HepG2 (cell line): ENCODE measurements at regions not wholly inside any gene's neighbourhood (a gene's known extent, or its start where the extent isn't known, plus 50 kb on each side); places are given as distances from the start of the nearest gene placed in this dataset.

ENCODE experiments used
- BRCA1 ChIP-seq: sonication (generic); formaldehyde crosslinking; IDR thresholded peaks from 2 replicates; pipeline ENCODE4 v1.4.0; 2020; ENCODE audit warnings: missing genetic modification reagents
- MIER2 ChIP-seq: IDR thresholded peaks from 2 replicates; pipeline ENCODE4 v1.6.1; 2016; ENCODE audit warnings: missing biosample characterization, missing genetic modification reagents
- POLR2A ChIP-seq, 2 experiments: IDR thresholded peaks; 2 replicates each; pipeline ENCODE4 v1.6.1; 2011; ENCODE audit warnings: low read depth in 2 of 2, low read length in 2 of 2, mild to moderate bottlenecking in 1 of 2, moderate library complexity in 1 of 2; ENCODE audit not compliant: insufficient read depth in 1 of 2
- POLR2AphosphoS2 ChIP-seq: IDR thresholded peaks from 2 replicates; pipeline ENCODE4 v1.6.1; 2011; ENCODE audit warnings: low read depth, low read length, improper control_type of control experiment
- POLR2AphosphoS5 ChIP-seq: IDR thresholded peaks from 2 replicates; pipeline ENCODE4 v1.6.1; 2012; ENCODE audit warnings: low read depth, low read length
- U2AF2 ChIP-seq: fragments of 200-400 bp; formaldehyde crosslinking; IDR thresholded peaks from 2 replicates; pipeline ENCODE4 v1.6.1; 2017; ENCODE audit warnings: low read depth, mild to moderate bottlenecking, low read length
- ZFP41 ChIP-seq: sonication (generic); formaldehyde crosslinking; IDR thresholded peaks from 2 replicates; pipeline ENCODE4 v1.4.0; 2020; ENCODE audit warnings: mild to moderate bottlenecking, missing genetic modification reagents, borderline replicate concordance
- TF ChIP-seq, protein P1 (sequence below): IDR thresholded peaks from 2 replicates; pipeline ENCODE4 v1.6.1; 2016
- TF ChIP-seq, protein P2 (sequence below): sonication (generic); formaldehyde crosslinking; IDR thresholded peaks from 2 replicates; pipeline ENCODE4 v1.4.0; 2020; ENCODE audit warnings: mild to moderate bottlenecking, low read depth, missing genetic modification reagents
- TF ChIP-seq, protein P3 (sequence below), 2 experiments: sonication (generic) in 1 of 2; formaldehyde crosslinking in 1 of 2; IDR thresholded peaks; 2 replicates each; pipeline versions ENCODE4 v1.6.1 to v1.9.0; 2014 to 2022; ENCODE audit warnings: antibody characterized with exemption in 1 of 2, borderline replicate concordance in 1 of 2, inconsistent platforms in 1 of 2, low read depth in 1 of 2, missing genetic modification reagents in 1 of 2
- TF ChIP-seq, protein P4 (sequence below): sonication (generic); formaldehyde crosslinking; IDR thresholded peaks from 2 replicates; pipeline ENCODE4 v1.5.1; 2020; ENCODE audit warnings: mild to moderate bottlenecking, moderate library complexity, missing genetic modification reagents
- TF ChIP-seq, protein P5 (sequence below): sonication (generic); formaldehyde crosslinking; IDR thresholded peaks from 2 replicates; pipeline ENCODE4 v1.5.0; 2020; ENCODE audit warnings: mild to moderate bottlenecking, missing genetic modification reagents, moderate library complexity
- TF ChIP-seq, protein P6 (sequence below): sonication (generic); formaldehyde crosslinking; IDR thresholded peaks from 2 replicates; pipeline ENCODE4 v1.4.0; 2020; ENCODE audit warnings: missing genetic modification reagents
- TF ChIP-seq, protein P7 (sequence below): sonication (generic); formaldehyde crosslinking; conservative IDR thresholded peaks from 2 replicates; pipeline ENCODE4 v1.4.0; 2020; ENCODE audit warnings: missing genetic modification reagents

DNA sequence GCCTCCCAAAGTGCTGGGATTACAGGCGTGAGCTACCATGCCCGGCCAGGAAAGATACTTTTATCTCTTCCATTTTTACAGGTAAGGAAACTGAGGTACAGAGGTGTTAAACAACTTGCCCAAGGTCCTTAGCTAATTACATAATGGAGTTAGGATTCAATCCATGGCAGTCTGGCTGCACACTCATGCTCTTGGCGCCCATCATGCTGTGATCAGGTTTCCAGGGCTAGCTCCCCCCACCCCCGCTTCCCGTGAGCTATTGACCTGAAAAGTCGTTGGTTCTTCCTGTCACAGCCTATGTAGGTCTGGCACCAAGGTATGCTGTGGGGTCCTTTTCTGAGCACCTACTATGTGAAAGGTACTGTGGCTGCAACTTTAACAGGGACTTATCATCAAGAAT is 55.9 kb upstream of the LARS2 start:
- TF ChIP-seq, protein P1, sequence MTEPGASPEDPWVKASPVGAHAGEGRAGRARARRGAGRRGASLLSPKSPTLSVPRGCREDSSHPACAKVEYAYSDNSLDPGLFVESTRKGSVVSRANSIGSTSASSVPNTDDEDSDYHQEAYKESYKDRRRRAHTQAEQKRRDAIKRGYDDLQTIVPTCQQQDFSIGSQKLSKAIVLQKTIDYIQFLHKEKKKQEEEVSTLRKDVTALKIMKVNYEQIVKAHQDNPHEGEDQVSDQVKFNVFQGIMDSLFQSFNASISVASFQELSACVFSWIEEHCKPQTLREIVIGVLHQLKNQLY, result no peak
- TF ChIP-seq U2AF2 (no peak), POLR2AphosphoS5 (no peak), ZFP41 (CRISPR knock-in tag) (no peak), MIER2 (CRISPR knock-in tag) (no peak), POLR2A (IDR thresholded peaks at IDR 0.05; ENCODE audit: insufficient read depth in 1 of 2, low read depth in 2 of 2, low read length in 2 of 2) (no peak), BRCA1 (CRISPR knock-in tag) (no peak), POLR2AphosphoS2 (no peak)
- TF ChIP-seq, protein P2, sequence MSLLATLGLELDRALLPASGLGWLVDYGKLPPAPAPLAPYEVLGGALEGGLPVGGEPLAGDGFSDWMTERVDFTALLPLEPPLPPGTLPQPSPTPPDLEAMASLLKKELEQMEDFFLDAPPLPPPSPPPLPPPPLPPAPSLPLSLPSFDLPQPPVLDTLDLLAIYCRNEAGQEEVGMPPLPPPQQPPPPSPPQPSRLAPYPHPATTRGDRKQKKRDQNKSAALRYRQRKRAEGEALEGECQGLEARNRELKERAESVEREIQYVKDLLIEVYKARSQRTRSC (CRISPR knock-in tag), result no peak
- TF ChIP-seq, protein P3, sequence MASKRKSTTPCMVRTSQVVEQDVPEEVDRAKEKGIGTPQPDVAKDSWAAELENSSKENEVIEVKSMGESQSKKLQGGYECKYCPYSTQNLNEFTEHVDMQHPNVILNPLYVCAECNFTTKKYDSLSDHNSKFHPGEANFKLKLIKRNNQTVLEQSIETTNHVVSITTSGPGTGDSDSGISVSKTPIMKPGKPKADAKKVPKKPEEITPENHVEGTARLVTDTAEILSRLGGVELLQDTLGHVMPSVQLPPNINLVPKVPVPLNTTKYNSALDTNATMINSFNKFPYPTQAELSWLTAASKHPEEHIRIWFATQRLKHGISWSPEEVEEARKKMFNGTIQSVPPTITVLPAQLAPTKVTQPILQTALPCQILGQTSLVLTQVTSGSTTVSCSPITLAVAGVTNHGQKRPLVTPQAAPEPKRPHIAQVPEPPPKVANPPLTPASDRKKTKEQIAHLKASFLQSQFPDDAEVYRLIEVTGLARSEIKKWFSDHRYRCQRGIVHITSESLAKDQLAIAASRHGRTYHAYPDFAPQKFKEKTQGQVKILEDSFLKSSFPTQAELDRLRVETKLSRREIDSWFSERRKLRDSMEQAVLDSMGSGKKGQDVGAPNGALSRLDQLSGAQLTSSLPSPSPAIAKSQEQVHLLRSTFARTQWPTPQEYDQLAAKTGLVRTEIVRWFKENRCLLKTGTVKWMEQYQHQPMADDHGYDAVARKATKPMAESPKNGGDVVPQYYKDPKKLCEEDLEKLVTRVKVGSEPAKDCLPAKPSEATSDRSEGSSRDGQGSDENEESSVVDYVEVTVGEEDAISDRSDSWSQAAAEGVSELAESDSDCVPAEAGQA (IDR thresholded peaks at IDR 0.05; ENCODE audit: low read depth), result no peak
- TF ChIP-seq, protein P3 (CRISPR knock-in tag; IDR thresholded peaks at IDR 0.05; ENCODE audit: borderline replicate concordance), result no peak
- TF ChIP-seq, protein P4, sequence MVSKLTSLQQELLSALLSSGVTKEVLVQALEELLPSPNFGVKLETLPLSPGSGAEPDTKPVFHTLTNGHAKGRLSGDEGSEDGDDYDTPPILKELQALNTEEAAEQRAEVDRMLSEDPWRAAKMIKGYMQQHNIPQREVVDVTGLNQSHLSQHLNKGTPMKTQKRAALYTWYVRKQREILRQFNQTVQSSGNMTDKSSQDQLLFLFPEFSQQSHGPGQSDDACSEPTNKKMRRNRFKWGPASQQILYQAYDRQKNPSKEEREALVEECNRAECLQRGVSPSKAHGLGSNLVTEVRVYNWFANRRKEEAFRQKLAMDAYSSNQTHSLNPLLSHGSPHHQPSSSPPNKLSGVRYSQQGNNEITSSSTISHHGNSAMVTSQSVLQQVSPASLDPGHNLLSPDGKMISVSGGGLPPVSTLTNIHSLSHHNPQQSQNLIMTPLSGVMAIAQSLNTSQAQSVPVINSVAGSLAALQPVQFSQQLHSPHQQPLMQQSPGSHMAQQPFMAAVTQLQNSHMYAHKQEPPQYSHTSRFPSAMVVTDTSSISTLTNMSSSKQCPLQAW, result no peak
- TF ChIP-seq, protein P5, sequence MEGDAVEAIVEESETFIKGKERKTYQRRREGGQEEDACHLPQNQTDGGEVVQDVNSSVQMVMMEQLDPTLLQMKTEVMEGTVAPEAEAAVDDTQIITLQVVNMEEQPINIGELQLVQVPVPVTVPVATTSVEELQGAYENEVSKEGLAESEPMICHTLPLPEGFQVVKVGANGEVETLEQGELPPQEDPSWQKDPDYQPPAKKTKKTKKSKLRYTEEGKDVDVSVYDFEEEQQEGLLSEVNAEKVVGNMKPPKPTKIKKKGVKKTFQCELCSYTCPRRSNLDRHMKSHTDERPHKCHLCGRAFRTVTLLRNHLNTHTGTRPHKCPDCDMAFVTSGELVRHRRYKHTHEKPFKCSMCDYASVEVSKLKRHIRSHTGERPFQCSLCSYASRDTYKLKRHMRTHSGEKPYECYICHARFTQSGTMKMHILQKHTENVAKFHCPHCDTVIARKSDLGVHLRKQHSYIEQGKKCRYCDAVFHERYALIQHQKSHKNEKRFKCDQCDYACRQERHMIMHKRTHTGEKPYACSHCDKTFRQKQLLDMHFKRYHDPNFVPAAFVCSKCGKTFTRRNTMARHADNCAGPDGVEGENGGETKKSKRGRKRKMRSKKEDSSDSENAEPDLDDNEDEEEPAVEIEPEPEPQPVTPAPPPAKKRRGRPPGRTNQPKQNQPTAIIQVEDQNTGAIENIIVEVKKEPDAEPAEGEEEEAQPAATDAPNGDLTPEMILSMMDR (CRISPR knock-in tag), result no peak
- TF ChIP-seq, protein P6, sequence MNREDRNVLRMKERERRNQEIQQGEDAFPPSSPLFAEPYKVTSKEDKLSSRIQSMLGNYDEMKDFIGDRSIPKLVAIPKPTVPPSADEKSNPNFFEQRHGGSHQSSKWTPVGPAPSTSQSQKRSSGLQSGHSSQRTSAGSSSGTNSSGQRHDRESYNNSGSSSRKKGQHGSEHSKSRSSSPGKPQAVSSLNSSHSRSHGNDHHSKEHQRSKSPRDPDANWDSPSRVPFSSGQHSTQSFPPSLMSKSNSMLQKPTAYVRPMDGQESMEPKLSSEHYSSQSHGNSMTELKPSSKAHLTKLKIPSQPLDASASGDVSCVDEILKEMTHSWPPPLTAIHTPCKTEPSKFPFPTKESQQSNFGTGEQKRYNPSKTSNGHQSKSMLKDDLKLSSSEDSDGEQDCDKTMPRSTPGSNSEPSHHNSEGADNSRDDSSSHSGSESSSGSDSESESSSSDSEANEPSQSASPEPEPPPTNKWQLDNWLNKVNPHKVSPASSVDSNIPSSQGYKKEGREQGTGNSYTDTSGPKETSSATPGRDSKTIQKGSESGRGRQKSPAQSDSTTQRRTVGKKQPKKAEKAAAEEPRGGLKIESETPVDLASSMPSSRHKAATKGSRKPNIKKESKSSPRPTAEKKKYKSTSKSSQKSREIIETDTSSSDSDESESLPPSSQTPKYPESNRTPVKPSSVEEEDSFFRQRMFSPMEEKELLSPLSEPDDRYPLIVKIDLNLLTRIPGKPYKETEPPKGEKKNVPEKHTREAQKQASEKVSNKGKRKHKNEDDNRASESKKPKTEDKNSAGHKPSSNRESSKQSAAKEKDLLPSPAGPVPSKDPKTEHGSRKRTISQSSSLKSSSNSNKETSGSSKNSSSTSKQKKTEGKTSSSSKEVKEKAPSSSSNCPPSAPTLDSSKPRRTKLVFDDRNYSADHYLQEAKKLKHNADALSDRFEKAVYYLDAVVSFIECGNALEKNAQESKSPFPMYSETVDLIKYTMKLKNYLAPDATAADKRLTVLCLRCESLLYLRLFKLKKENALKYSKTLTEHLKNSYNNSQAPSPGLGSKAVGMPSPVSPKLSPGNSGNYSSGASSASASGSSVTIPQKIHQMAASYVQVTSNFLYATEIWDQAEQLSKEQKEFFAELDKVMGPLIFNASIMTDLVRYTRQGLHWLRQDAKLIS (CRISPR knock-in tag), result no peak
- TF ChIP-seq, protein P7, sequence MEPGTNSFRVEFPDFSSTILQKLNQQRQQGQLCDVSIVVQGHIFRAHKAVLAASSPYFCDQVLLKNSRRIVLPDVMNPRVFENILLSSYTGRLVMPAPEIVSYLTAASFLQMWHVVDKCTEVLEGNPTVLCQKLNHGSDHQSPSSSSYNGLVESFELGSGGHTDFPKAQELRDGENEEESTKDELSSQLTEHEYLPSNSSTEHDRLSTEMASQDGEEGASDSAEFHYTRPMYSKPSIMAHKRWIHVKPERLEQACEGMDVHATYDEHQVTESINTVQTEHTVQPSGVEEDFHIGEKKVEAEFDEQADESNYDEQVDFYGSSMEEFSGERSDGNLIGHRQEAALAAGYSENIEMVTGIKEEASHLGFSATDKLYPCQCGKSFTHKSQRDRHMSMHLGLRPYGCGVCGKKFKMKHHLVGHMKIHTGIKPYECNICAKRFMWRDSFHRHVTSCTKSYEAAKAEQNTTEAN (CRISPR knock-in tag), result no peak
